ENCODE measurements at regions not wholly inside any gene's neighbourhood (a gene's known extent, or its start where the extent isn't known, plus 50 kb on each side); places are given as distances from the start of the nearest gene placed in this dataset.

DNA sequence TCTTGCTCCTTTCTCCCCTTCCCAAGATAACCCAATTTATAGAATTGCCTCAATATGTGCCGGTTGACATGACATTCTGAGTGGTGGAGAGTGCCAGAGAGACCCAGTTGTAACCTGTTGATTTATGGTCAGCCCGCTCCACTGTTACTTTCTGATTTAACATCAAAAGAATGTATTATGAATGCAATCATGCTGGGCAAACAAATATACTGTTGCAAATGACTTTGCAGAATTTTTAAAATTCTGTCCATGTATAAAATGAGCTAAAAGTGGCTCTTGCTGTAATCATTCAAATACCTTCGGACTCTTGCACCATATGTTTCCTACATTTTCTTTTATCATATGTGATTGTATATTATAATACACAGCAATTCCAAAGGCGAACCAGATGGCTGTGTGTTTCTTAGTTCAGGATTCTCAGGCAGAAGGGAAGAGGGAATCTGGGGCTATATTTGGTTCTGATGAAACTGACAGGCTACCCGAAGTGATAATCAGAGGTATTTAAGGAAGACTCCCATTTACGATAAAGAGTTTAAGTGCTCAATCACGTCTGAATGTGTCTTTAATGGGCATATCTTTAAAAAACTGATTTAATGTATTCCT is 131.7 kb downstream of the CLCN4 start:
- TF ChIP-seq YY1 (IDR thresholded peaks at IDR 0.05): no peak
- TF ChIP-seq, protein P1, sequence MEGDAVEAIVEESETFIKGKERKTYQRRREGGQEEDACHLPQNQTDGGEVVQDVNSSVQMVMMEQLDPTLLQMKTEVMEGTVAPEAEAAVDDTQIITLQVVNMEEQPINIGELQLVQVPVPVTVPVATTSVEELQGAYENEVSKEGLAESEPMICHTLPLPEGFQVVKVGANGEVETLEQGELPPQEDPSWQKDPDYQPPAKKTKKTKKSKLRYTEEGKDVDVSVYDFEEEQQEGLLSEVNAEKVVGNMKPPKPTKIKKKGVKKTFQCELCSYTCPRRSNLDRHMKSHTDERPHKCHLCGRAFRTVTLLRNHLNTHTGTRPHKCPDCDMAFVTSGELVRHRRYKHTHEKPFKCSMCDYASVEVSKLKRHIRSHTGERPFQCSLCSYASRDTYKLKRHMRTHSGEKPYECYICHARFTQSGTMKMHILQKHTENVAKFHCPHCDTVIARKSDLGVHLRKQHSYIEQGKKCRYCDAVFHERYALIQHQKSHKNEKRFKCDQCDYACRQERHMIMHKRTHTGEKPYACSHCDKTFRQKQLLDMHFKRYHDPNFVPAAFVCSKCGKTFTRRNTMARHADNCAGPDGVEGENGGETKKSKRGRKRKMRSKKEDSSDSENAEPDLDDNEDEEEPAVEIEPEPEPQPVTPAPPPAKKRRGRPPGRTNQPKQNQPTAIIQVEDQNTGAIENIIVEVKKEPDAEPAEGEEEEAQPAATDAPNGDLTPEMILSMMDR (IDR thresholded peaks at IDR 0.05; ENCODE audit: low read depth, low read length, missing input control): no peak
- TF ChIP-seq EGR1 (IDR thresholded peaks at IDR 0.05; ENCODE audit: low read depth in 2 of 2): no peak
- TF ChIP-seq, protein P2, sequence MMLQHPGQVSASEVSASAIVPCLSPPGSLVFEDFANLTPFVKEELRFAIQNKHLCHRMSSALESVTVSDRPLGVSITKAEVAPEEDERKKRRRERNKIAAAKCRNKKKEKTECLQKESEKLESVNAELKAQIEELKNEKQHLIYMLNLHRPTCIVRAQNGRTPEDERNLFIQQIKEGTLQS (IDR thresholded peaks at IDR 0.05): no peak
- TF ChIP-seq, protein P3, sequence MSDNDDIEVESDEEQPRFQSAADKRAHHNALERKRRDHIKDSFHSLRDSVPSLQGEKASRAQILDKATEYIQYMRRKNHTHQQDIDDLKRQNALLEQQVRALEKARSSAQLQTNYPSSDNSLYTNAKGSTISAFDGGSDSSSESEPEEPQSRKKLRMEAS (IDR thresholded peaks at IDR 0.05): no peak
- no peak for TF ChIP-seq RXRA (IDR thresholded peaks at IDR 0.05)
